ENCODE measurements at regions not wholly inside any gene's neighbourhood (a gene's known extent, or its start where the extent isn't known, plus 50 kb on each side); places are given as distances from the start of the nearest gene placed in this dataset.

DNA sequence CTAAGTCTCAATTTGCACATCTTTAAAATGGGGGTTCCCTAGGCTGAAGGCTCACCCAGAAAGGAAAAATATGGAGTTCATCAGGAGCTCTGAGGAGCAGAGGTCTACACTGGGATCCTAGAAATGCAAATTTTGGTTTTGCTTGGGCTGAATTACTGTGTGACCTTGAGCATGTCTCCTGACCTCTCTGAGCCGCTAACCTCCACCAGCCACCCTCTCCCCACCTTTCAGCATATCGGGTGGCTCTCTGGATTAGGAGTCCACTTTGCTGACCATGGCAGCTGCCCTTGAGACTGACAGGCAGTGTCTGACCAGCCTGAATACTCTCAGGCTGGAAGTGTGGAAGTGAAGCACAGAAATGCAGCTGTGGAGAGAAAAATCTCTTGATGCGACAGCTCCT is 165.9 kb upstream of the LRFN2 start:
- Histone ChIP-seq H3K4me3 (ENCODE audit: low read length) (no peak overlapping the region), H3F3A (ENCODE audit: control insufficient read depth, insufficient read depth) (no peaks in the 10 kb centered on the region), H3K4me1 (ENCODE audit: control insufficient read depth, low read length) (peaks cover 35% of the 10 kb centered on the region), H3K27ac (ENCODE audit: low read depth, low read length) (no peak overlapping the region), H3K9me3 (ENCODE audit: control insufficient read depth, insufficient read depth, low read length) (no peaks in the 10 kb centered on the region), H3K27me3 (ENCODE audit: control insufficient read depth, low read length) (peaks cover 8% of the 10 kb centered on the region), H3K36me3 (ENCODE audit: control insufficient read depth, low read length) (no peaks in the 10 kb centered on the region), H3K4me2 (ENCODE audit: low read length) (no peak overlapping the region), H3K79me2 (ENCODE audit: control insufficient read depth, low read length) (no peaks in the 10 kb centered on the region), H4K20me1 (ENCODE audit: control insufficient read depth, insufficient read depth, low read depth, low read length) (no peaks in the 10 kb centered on the region), H3K9me2 (replicated peaks; ENCODE audit: control insufficient read depth, low read length) (no peaks in the 10 kb centered on the region)
- TF ChIP-seq, protein P1, sequence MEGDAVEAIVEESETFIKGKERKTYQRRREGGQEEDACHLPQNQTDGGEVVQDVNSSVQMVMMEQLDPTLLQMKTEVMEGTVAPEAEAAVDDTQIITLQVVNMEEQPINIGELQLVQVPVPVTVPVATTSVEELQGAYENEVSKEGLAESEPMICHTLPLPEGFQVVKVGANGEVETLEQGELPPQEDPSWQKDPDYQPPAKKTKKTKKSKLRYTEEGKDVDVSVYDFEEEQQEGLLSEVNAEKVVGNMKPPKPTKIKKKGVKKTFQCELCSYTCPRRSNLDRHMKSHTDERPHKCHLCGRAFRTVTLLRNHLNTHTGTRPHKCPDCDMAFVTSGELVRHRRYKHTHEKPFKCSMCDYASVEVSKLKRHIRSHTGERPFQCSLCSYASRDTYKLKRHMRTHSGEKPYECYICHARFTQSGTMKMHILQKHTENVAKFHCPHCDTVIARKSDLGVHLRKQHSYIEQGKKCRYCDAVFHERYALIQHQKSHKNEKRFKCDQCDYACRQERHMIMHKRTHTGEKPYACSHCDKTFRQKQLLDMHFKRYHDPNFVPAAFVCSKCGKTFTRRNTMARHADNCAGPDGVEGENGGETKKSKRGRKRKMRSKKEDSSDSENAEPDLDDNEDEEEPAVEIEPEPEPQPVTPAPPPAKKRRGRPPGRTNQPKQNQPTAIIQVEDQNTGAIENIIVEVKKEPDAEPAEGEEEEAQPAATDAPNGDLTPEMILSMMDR (IDR thresholded peaks at IDR 0.05; ENCODE audit: low read depth, low read length, poor library complexity, severe bottlenecking): no peak
- TF ChIP-seq EZH2phosphoT487 (IDR thresholded peaks at IDR 0.05; ENCODE audit: borderline replicate concordance, low read length): no peak

DNA sequence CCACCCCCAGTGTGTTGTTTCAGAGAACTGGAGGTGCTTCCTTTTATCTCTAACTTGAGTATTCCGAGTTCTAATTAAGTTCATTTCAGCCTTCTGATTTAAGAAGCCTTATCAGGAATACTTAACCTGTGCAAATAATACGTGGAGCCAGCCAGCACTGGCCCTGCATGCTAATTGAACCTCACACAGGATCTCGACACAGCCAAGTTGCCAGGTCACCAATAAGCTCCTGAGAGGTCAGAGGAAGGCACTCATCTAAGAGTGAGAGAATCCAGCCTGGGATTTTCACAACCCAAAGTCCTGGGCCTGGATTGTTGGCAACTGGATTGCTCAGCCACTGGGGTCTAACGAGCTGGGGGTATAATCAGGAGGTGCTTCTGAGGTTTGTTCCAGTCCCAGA is 157.7 kb upstream of the LRFN2 start:
- TF ChIP-seq EZH2phosphoT487 (IDR thresholded peaks at IDR 0.05; ENCODE audit: borderline replicate concordance, low read length): no peak
- no peak overlapping the region for H3K4me3 ChIP-seq (ENCODE audit: low read length)
- H4K20me1 ChIP-seq (ENCODE audit: control insufficient read depth, insufficient read depth, low read depth, low read length): no peaks in the 10 kb centered on the region
- H3K9me3 ChIP-seq (ENCODE audit: control insufficient read depth, insufficient read depth, low read length): no peaks in the 10 kb centered on the region
- H3F3A ChIP-seq (ENCODE audit: control insufficient read depth, insufficient read depth): no peaks in the 10 kb centered on the region
- no peaks in the 10 kb centered on the region for H3K79me2 ChIP-seq (ENCODE audit: control insufficient read depth, low read length)
- no peak overlapping the region for H3K4me2 ChIP-seq (ENCODE audit: low read length)
- no peaks in the 10 kb centered on the region for H3K9me2 ChIP-seq (replicated peaks; ENCODE audit: control insufficient read depth, low read length)
- H3K4me1 ChIP-seq (ENCODE audit: control insufficient read depth, low read length): peaks cover 6% of the 10 kb centered on the region
- peaks cover 6% of the 10 kb centered on the region; the same call in 1 of the 2 replicates for H3K27me3 ChIP-seq (ENCODE audit: control insufficient read depth, low read length)
- no peaks in the 10 kb centered on the region for H3K36me3 ChIP-seq (ENCODE audit: control insufficient read depth, low read length)
- H3K27ac ChIP-seq (ENCODE audit: low read depth, low read length): no peak overlapping the region

- no peak overlapping the region for H3K4me2 ChIP-seq (ENCODE audit: low read length)
- no peak overlapping the region for H3K27ac ChIP-seq (ENCODE audit: low read depth, low read length)
- TF ChIP-seq, protein P1 (IDR thresholded peaks at IDR 0.05; ENCODE audit: low read depth, low read length, poor library complexity, severe bottlenecking): no peak
- TF ChIP-seq EZH2phosphoT487 (IDR thresholded peaks at IDR 0.05; ENCODE audit: borderline replicate concordance, low read length): no peak
- no peaks in the 10 kb centered on the region for H3K9me2 ChIP-seq (replicated peaks; ENCODE audit: control insufficient read depth, low read length)
- H3K79me2 ChIP-seq (ENCODE audit: control insufficient read depth, low read length): no peaks in the 10 kb centered on the region
- H3K27me3 ChIP-seq (ENCODE audit: control insufficient read depth, low read length): peaks cover 6% of the 10 kb centered on the region; the same call in 1 of the 2 replicates
- no peaks in the 10 kb centered on the region for H3F3A ChIP-seq (ENCODE audit: control insufficient read depth, insufficient read depth)
- H3K4me1 ChIP-seq (ENCODE audit: control insufficient read depth, low read length): peaks cover 6% of the 10 kb centered on the region
- H3K36me3 ChIP-seq (ENCODE audit: control insufficient read depth, low read length): no peaks in the 10 kb centered on the region
- no peak overlapping the region for H3K4me3 ChIP-seq (ENCODE audit: low read length)
- no peaks in the 10 kb centered on the region for H4K20me1 ChIP-seq (ENCODE audit: control insufficient read depth, insufficient read depth, low read depth, low read length)
- H3K9me3 ChIP-seq (ENCODE audit: control insufficient read depth, insufficient read depth, low read length): no peaks in the 10 kb centered on the region
Measured at GRCh38 chr6:40743690-40744446, 156.7 kb upstream of the LRFN2 start.

GRCh38 chr6:40743226-40743625 is 156.1 kb upstream of the LRFN2 start:
- H3K36me3 ChIP-seq (ENCODE audit: control insufficient read depth, low read length): no peaks in the 10 kb centered on the region
- no peaks in the 10 kb centered on the region for H3K9me3 ChIP-seq (ENCODE audit: control insufficient read depth, insufficient read depth, low read length)
- H3K27ac ChIP-seq (ENCODE audit: low read depth, low read length): no peak overlapping the region
- H3K4me2 ChIP-seq (ENCODE audit: low read length): no peak overlapping the region
- TF ChIP-seq, protein P1 (IDR thresholded peaks at IDR 0.05; ENCODE audit: low read depth, low read length, poor library complexity, severe bottlenecking): no peak
- no peaks in the 10 kb centered on the region for H4K20me1 ChIP-seq (ENCODE audit: control insufficient read depth, insufficient read depth, low read depth, low read length)
- H3K79me2 ChIP-seq (ENCODE audit: control insufficient read depth, low read length): no peaks in the 10 kb centered on the region
- H3K4me3 ChIP-seq (ENCODE audit: low read length): no peak overlapping the region
- H3F3A ChIP-seq (ENCODE audit: control insufficient read depth, insufficient read depth): no peaks in the 10 kb centered on the region
- H3K9me2 ChIP-seq (replicated peaks; ENCODE audit: control insufficient read depth, low read length): no peaks in the 10 kb centered on the region
- H3K27me3 ChIP-seq (ENCODE audit: control insufficient read depth, low read length): peaks cover 7% of the 10 kb centered on the region
- peaks cover 6% of the 10 kb centered on the region for H3K4me1 ChIP-seq (ENCODE audit: control insufficient read depth, low read length)

All from DOHH2 (cell line).